ENCODE measurements at regions not wholly inside any gene's neighbourhood (a gene's known extent, or its start where the extent isn't known, plus 50 kb on each side); places are given as distances from the start of the nearest gene placed in this dataset.
"Not testable (repeated sequence)": the region's sequence is repeated elsewhere in the genome, so short reads cannot be mapped to it uniquely, and the experiment has no call there.

- DNase-seq = no peak
Measured at GRCh38 chr12:46985816-46986215, 93.6 kb upstream of the PCED1B start.

- not testable (repeated sequence) for DNase-seq
Measured at GRCh38 chr12:46988122-46988521, 91.3 kb upstream of the PCED1B start.

GRCh38 chr12:46990211-46990610, 89.2 kb upstream of the PCED1B start:
- DNase-seq = no peak

GRCh38 chr12:46992051-46992450, 87.4 kb upstream of the PCED1B start:
- DNase-seq = not testable (repeated sequence)

- DNase-seq = peak; percentile 69
Measured at GRCh38 chr12:46998811-46999368, 80.5 kb upstream of the PCED1B start.

GRCh38 chr12:47004634-47005033, 74.8 kb upstream of the PCED1B start:
- no peak for DNase-seq

GRCh38 chr12:47007048-47007447, 72.4 kb upstream of the PCED1B start:
- DNase-seq = no peak

GRCh38 chr12:47012552-47012951, 66.9 kb upstream of the PCED1B start:
- no peak for DNase-seq

GRCh38 chr12:47014474-47014873, 64.9 kb upstream of the PCED1B start:
- DNase-seq = peak; percentile 89

GRCh38 chr12:47015381-47015780, 64.0 kb upstream of the PCED1B start:
- DNase-seq = no peak

GRCh38 chr12:47017041-47017713, 62.2 kb upstream of the PCED1B start:
- no peak for DNase-seq

- DNase-seq = peak; percentile 60
Measured at GRCh38 chr12:47017901-47018475, 61.4 kb upstream of the PCED1B start.

- DNase-seq = no peak
Measured at GRCh38 chr12:47020211-47020821, 59.1 kb upstream of the PCED1B start.

GRCh38 chr12:47021298-47021697, 58.1 kb upstream of the PCED1B start:
- peak; percentile 92 for DNase-seq

- peak; percentile 84 for DNase-seq
Measured at GRCh38 chr12:47022296-47022695, 57.1 kb upstream of the PCED1B start.

- DNase-seq = no peak
Measured at GRCh38 chr12:47023311-47023710, 56.1 kb upstream of the PCED1B start.

- DNase-seq = no peak
Measured at GRCh38 chr12:47023953-47024352, 55.5 kb upstream of the PCED1B start.

- DNase-seq = no peak
Measured at GRCh38 chr12:47024463-47024862, 55.0 kb upstream of the PCED1B start.

GRCh38 chr12:47025349-47025748, 54.1 kb upstream of the PCED1B start:
- DNase-seq = no peak

- no peak for DNase-seq
Measured at GRCh38 chr12:47025798-47026197, 53.6 kb upstream of the PCED1B start.

GRCh38 chr12:47026291-47026690, 53.1 kb upstream of the PCED1B start:
- no peak for DNase-seq

Data from fibroblast of skin of back (primary cell).